K562 (cell line): ENCODE measurements at regions not wholly inside any gene's neighbourhood (a gene's known extent, or its start where the extent isn't known, plus 50 kb on each side); places are given as distances from the start of the nearest gene placed in this dataset.

Experiments
- ATAC-seq: fragments of 200-7000 bp; cut with Tn5 transposase; 3 replicates; pipeline ENCODE4 v1.9.1; 2020; ENCODE audit warnings: moderate library complexity
- BruUV-seq: library from RNA; stranded (reverse); fragments of 400-500 nt; replicated peaks from 2 replicates; lab custom pipeline; 2021; lab: Mats Ljungman, UMichigan
- CTCF ChIA-PET: fragments of 300-600 bp; formaldehyde crosslinking; extraction: SDS; loops from one replicate; lab custom pipeline; 2021; ENCODE audit warnings: low intra/inter-chr PET ratio; lab: Yijun Ruan, JAX
- POLR2A ChIA-PET: fragments of 300-600, 350-650 bp; sonication (Branson Sonifier 250); formaldehyde crosslinking; extraction: SDS; loops from one replicate; lab custom pipeline; 2021; ENCODE audit warnings: antibody characterized with exemption, inconsistent platforms; lab: Yijun Ruan, JAX
- DNase-seq, 4 experiments: peaks; one replicate each; pipeline versions ENCODE4 v3.0.0 to v3.0.0-alpha.2; 2011 to 2018; ENCODE audit warnings: low spot score in 3 of 4, mixed read lengths in 3 of 4; ENCODE audit errors: extremely low read depth in 1 of 4
- FAIRE-seq: peaks from 2 replicates; lab custom pipeline; 2011; peaks lifted over from hg19 to GRCh38; lab: Jason Lieb, UNC
- H2AFZ ChIP-seq: 2 replicates; pipeline ENCODE4 v1.6.0; 2011; ENCODE audit warnings: low read depth, low read length, control low read depth, inconsistent platforms
- H3K27ac ChIP-seq: fragments of 200-600 bp; 3 replicates; pipeline ENCODE4 v1.8.0; 2011; ENCODE audit warnings: low read depth, mild to moderate bottlenecking, control low read depth, inconsistent platforms, low read length, moderate library complexity, mixed read lengths; ENCODE audit errors: extremely low read depth
- H3K27me3 ChIP-seq, 2 experiments: fragments of 300-600 bp in 1 of 2; 2 replicates in 1 of 2; 3 replicates in 1 of 2; pipeline versions ENCODE4 v1.6.0 to v1.8.0; 2011; ENCODE audit warnings: inconsistent platforms in 2 of 2, low read length in 2 of 2, mild to moderate bottlenecking in 1 of 2, mixed read lengths in 1 of 2, moderate library complexity in 1 of 2; ENCODE audit not compliant: control insufficient read depth in 2 of 2, insufficient read depth in 2 of 2
- H3K36me3 ChIP-seq: fragments of 300-600 bp; 3 replicates; pipeline ENCODE4 v1.8.0; 2011; ENCODE audit warnings: mild to moderate bottlenecking, low read length, inconsistent platforms; ENCODE audit not compliant: control insufficient read depth, insufficient read depth
- H3K4me1 ChIP-seq, 2 experiments: fragments of 200-600 bp in 1 of 2; replicated peaks in 1 of 2; 2 replicates in 1 of 2; 3 replicates in 1 of 2; pipeline versions ENCODE4 v1.5.1 to v1.8.0; 2011; ENCODE audit warnings: inconsistent platforms in 2 of 2, low read length in 2 of 2, mild to moderate bottlenecking in 1 of 2, mixed read lengths in 1 of 2, moderate library complexity in 1 of 2; ENCODE audit not compliant: control insufficient read depth in 2 of 2, insufficient read depth in 2 of 2
- H3K4me2 ChIP-seq: 2 replicates; pipeline ENCODE4 v1.6.1; 2011; ENCODE audit warnings: low read length, control low read depth, inconsistent platforms, mixed read lengths; ENCODE audit not compliant: insufficient read depth
- H3K4me3 ChIP-seq: fragments of 200-600 bp; sonication (generic), shearing (Covaris generic); 2 replicates; pipeline ENCODE4 v1.5.1; 2016; ENCODE audit warnings: control low read depth, inconsistent platforms
- H3K79me2 ChIP-seq: fragments of 200-600 bp; 3 replicates; pipeline ENCODE4 v1.8.0; 2011; ENCODE audit warnings: low read length, inconsistent platforms; ENCODE audit not compliant: control insufficient read depth, insufficient read depth
- H3K9ac ChIP-seq, 2 experiments: 2 replicates each; pipeline versions ENCODE4 v1.6.0 to v1.6.1; 2011; ENCODE audit warnings: low read depth in 2 of 2, low read length in 2 of 2, control low read depth in 1 of 2, inconsistent platforms in 1 of 2, mild to moderate bottlenecking in 1 of 2, mixed read lengths in 1 of 2; ENCODE audit not compliant: insufficient read depth in 1 of 2
- H3K9me1 ChIP-seq: one replicate; pipeline ENCODE4 v1.6.0; 2011; ENCODE audit warnings: inconsistent platforms, mild to moderate bottlenecking, low read length, moderate library complexity; ENCODE audit not compliant: control insufficient read depth, insufficient read depth
- H3K9me3 ChIP-seq: replicated peaks from 2 replicates; pipeline ENCODE4 v1.5.1; 2011; ENCODE audit warnings: low read depth, low read length, inconsistent platforms; ENCODE audit not compliant: control insufficient read depth, insufficient read depth
- H4K20me1 ChIP-seq: replicated peaks from 2 replicates; pipeline ENCODE4 v1.6.1; 2011; ENCODE audit warnings: low read length, inconsistent platforms, mixed read lengths; ENCODE audit not compliant: control insufficient read depth, insufficient read depth
- ASH1L ChIP-seq: fragments of 450-650 bp; IDR thresholded peaks from 2 replicates; pipeline ENCODE4 v1.6.1; 2018; ENCODE audit warnings: borderline replicate concordance, mild to moderate bottlenecking, low read depth; ENCODE audit not compliant: partially characterized antibody
- CREBBP ChIP-seq: IDR thresholded peaks from one replicate; pipeline ENCODE4 v1.6.1; 2012; ENCODE audit warnings: low read depth, mild to moderate bottlenecking, control low read depth, inconsistent platforms, low read length
- POLR2B ChIP-seq: fragments of 450-650 bp; IDR thresholded peaks from 2 replicates; pipeline ENCODE4 v1.6.1; 2018; ENCODE audit warnings: low read depth; ENCODE audit not compliant: partially characterized antibody
- RBM15 ChIP-seq: fragments of 200-400 bp; formaldehyde crosslinking; IDR thresholded peaks from 2 replicates; pipeline ENCODE4 v1.6.1; 2018; ENCODE audit warnings: mild to moderate bottlenecking, low read length, moderate library complexity; ENCODE audit not compliant: insufficient read depth
- ZNF184 ChIP-seq: sonication (generic); formaldehyde crosslinking; IDR thresholded peaks from 2 replicates; pipeline ENCODE4 v1.5.0; 2020; ENCODE audit warnings: missing genetic modification reagents
- WGBS: fragments of 100-300 bp; shearing (Covaris generic); methylation state at CpG from one replicate; pipeline ENCODE4 v1.1.6; 2016; ENCODE audit warnings: low coverage, mixed read lengths; ENCODE audit not compliant: insufficient coverage; ENCODE audit errors: missing lambda C conversion rate; 5-methylcytosine and 5-hydroxymethylcytosine counted together
- in situ Hi-C: fragments of 300-500 bp; cut with MboI; formaldehyde crosslinking; loops from 4 replicates; pipeline ENCODE4 v1.15.0; 2018; ENCODE audit warnings: inconsistent platforms, mixed read lengths
- intact Hi-C: fragments of 100-400 bp; cut with micrococcal nuclease; formaldehyde crosslinking; loops from 2 replicates; pipeline ENCODE4 v1.14.2; 2022
- TF ChIP-seq, protein P1 (sequence below): fragments of 250-450 bp; sonication (Bioruptor Pico); IDR thresholded peaks from 2 replicates; pipeline ENCODE4 v1.8.0; 2022; ENCODE audit warnings: moderate library complexity, mild to moderate bottlenecking, inconsistent platforms
- TF ChIP-seq, protein P2 (sequence below): sonication (generic); formaldehyde crosslinking; IDR thresholded peaks from 2 replicates; pipeline ENCODE4 v1.8.1; 2023; ENCODE audit warnings: mild to moderate bottlenecking, missing genetic modification reagents
- TF ChIP-seq, protein P3 (sequence below): fragments of 450-650 bp; IDR thresholded peaks from 2 replicates; pipeline ENCODE4 v1.7.1; 2018; ENCODE audit warnings: mild to moderate bottlenecking, low read depth; ENCODE audit not compliant: partially characterized antibody
- TF ChIP-seq, protein P4 (sequence below), 3 experiments: IDR thresholded peaks in 2 of 3; conservative IDR thresholded peaks in 1 of 3; 2 replicates each; pipeline ENCODE4 v1.5.1; 2011 to 2012; ENCODE audit warnings: low read length in 3 of 3, mild to moderate bottlenecking in 3 of 3, control low read depth in 2 of 3, improper control_type of control experiment in 1 of 3, inconsistent platforms in 1 of 3, low read depth in 1 of 3, mixed read lengths in 1 of 3, moderate library complexity in 1 of 3; ENCODE audit not compliant: insufficient read depth in 2 of 3
- TF ChIP-seq, protein P5 (sequence below): sonication (generic); formaldehyde crosslinking; IDR thresholded peaks from 2 replicates; pipeline ENCODE4 v1.8.0; 2022; ENCODE audit warnings: mild to moderate bottlenecking, missing genetic modification reagents

DNA sequence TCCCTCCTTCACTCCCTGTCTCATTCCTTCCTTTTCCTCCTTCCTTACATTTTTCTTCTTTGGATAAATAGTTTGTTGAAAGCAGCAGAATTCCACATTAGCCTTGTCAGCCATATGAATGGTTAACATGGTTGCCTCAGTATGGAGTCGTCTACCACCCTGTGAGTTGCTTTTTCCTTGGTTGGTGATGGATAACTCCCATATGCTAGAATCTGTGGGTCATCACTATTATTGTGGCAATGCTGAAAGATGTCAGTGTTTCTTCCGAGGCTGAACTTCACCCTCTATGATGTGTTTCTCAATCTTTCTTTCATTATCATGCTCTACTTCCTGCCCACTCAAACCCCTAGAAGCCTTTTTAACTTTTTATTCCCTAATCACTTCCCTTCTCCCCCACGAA is 481.8 kb upstream of the KCNMB2 start (continued):
- TF ChIP-seq, protein P1, sequence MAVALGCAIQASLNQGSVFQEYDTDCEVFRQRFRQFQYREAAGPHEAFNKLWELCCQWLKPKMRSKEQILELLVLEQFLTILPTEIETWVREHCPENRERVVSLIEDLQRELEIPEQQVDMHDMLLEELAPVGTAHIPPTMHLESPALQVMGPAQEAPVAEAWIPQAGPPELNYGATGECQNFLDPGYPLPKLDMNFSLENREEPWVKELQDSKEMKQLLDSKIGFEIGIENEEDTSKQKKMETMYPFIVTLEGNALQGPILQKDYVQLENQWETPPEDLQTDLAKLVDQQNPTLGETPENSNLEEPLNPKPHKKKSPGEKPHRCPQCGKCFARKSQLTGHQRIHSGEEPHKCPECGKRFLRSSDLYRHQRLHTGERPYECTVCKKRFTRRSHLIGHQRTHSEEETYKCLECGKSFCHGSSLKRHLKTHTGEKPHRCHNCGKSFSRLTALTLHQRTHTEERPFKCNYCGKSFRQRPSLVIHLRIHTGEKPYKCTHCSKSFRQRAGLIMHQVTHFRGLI (CRISPR knock-in tag): no peak
- TF ChIP-seq, all 486 proteins: peak for 0

DNA sequence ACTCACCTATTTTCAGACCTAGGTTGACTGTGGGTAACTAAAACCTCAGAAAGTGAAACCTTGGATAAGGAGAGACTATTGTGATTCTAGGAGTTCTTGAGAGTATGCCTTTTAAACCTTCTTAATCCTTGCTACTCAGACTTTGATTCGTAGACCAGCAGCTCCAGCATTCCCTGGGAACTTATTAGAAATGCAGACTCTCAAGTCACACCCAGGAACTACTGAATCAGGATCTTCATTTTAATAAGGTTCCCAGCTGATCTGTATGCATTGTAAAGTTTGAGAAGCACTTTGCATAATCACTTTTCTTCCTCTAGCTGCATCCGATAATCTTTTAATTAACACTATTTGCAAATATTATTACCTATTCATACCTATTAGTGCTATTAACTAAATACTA is 480.3 kb upstream of the KCNMB2 start:
- no peaks in the 10 kb centered on the region for H3K4me1 ChIP-seq
- H3K79me2 ChIP-seq: no peaks in the 10 kb centered on the region
- no TSS peak for BruUV-seq
- no peak overlapping the region for H3K27ac ChIP-seq
- CTCF ChIA-PET: no interaction called here
- intact Hi-C loops (no loop called here), in situ Hi-C loops (no loop called here)
- no peak overlapping the region for H3K4me2 ChIP-seq
- no peaks in the 10 kb centered on the region for H3K9me3 ChIP-seq
- no peak overlapping the region for H2AFZ ChIP-seq
- H3K9ac ChIP-seq: no peak overlapping the region
- no peaks in the 10 kb centered on the region for H4K20me1 ChIP-seq
- H3K36me3 ChIP-seq: no peaks in the 10 kb centered on the region
- DNase-seq: no peak
- H3K27me3 ChIP-seq: no peaks in the 10 kb centered on the region
- POLR2A ChIA-PET: no interaction called here
- H3K4me3 ChIP-seq: no peak overlapping the region
- FAIRE-seq: no peak
- 44% methylated on average over 2 of the region's 2 CpGs for WGBS
- no peaks in the 10 kb centered on the region for H3K9me1 ChIP-seq
- ATAC-seq: no peak
- TF ChIP-seq RBM15 (no peak), CREBBP (no peak), POLR2B (no peak), ASH1L (no peak), ZNF184 (CRISPR knock-in tag) (no peak)
- TF ChIP-seq, protein P2, sequence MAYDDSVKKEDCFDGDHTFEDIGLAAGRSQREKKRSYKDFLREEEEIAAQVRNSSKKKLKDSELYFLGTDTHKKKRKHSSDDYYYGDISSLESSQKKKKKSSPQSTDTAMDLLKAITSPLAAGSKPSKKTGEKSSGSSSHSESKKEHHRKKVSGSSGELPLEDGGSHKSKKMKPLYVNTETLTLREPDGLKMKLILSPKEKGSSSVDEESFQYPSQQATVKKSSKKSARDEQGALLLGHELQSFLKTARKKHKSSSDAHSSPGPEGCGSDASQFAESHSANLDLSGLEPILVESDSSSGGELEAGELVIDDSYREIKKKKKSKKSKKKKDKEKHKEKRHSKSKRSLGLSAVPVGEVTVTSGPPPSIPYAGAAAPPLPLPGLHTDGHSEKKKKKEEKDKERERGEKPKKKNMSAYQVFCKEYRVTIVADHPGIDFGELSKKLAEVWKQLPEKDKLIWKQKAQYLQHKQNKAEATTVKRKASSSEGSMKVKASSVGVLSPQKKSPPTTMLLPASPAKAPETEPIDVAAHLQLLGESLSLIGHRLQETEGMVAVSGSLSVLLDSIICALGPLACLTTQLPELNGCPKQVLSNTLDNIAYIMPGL (CRISPR knock-in tag): no peak
- TF ChIP-seq, protein P3, sequence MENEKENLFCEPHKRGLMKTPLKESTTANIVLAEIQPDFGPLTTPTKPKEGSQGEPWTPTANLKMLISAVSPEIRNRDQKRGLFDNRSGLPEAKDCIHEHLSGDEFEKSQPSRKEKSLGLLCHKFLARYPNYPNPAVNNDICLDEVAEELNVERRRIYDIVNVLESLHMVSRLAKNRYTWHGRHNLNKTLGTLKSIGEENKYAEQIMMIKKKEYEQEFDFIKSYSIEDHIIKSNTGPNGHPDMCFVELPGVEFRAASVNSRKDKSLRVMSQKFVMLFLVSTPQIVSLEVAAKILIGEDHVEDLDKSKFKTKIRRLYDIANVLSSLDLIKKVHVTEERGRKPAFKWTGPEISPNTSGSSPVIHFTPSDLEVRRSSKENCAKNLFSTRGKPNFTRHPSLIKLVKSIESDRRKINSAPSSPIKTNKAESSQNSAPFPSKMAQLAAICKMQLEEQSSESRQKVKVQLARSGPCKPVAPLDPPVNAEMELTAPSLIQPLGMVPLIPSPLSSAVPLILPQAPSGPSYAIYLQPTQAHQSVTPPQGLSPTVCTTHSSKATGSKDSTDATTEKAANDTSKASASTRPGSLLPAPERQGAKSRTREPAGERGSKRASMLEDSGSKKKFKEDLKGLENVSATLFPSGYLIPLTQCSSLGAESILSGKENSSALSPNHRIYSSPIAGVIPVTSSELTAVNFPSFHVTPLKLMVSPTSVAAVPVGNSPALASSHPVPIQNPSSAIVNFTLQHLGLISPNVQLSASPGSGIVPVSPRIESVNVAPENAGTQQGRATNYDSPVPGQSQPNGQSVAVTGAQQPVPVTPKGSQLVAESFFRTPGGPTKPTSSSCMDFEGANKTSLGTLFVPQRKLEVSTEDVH: no peak
- TF ChIP-seq, protein P4, sequence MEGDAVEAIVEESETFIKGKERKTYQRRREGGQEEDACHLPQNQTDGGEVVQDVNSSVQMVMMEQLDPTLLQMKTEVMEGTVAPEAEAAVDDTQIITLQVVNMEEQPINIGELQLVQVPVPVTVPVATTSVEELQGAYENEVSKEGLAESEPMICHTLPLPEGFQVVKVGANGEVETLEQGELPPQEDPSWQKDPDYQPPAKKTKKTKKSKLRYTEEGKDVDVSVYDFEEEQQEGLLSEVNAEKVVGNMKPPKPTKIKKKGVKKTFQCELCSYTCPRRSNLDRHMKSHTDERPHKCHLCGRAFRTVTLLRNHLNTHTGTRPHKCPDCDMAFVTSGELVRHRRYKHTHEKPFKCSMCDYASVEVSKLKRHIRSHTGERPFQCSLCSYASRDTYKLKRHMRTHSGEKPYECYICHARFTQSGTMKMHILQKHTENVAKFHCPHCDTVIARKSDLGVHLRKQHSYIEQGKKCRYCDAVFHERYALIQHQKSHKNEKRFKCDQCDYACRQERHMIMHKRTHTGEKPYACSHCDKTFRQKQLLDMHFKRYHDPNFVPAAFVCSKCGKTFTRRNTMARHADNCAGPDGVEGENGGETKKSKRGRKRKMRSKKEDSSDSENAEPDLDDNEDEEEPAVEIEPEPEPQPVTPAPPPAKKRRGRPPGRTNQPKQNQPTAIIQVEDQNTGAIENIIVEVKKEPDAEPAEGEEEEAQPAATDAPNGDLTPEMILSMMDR (IDR thresholded peaks at IDR 0.05 in 2 of 3, conservative IDR thresholded peaks at IDR 0.05 in 1 of 3; ENCODE audit: insufficient read depth in 2 of 3, low read depth in 1 of 3, low read length in 3 of 3): no peak
- TF ChIP-seq, protein P5, sequence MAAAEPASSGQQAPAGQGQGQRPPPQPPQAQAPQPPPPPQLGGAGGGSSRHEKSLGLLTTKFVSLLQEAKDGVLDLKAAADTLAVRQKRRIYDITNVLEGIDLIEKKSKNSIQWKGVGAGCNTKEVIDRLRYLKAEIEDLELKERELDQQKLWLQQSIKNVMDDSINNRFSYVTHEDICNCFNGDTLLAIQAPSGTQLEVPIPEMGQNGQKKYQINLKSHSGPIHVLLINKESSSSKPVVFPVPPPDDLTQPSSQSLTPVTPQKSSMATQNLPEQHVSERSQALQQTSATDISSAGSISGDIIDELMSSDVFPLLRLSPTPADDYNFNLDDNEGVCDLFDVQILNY (CRISPR knock-in tag): no peak
